Endodermal cell (in vitro differentiated cells): ENCODE measurements at regions not wholly inside any gene's neighbourhood (a gene's known extent, or its start where the extent isn't known, plus 50 kb on each side); places are given as distances from the start of the nearest gene placed in this dataset.

ENCODE experiments used
- DNase-seq: peaks from one replicate; pipeline ENCODE4 v3.0.0-alpha.2; 2017
- H3K27ac ChIP-seq: 2 replicates; pipeline ENCODE4 v1.5.1; 2013; ENCODE audit warnings: mild to moderate bottlenecking, low read depth, low read length, moderate library complexity
- H3K27me3 ChIP-seq: 2 replicates; pipeline ENCODE4 v1.6.1; 2013; ENCODE audit warnings: mild to moderate bottlenecking, low read length, moderate library complexity; ENCODE audit not compliant: insufficient read depth, control insufficient read depth, poor library complexity, severe bottlenecking
- H3K36me3 ChIP-seq: 2 replicates; pipeline ENCODE4 v1.7.0; 2013; ENCODE audit warnings: mild to moderate bottlenecking, low read length, moderate library complexity; ENCODE audit not compliant: control insufficient read depth, insufficient read depth
- H3K4me1 ChIP-seq: one replicate; pipeline ENCODE4 v1.7.0; 2013; ENCODE audit warnings: low read length; ENCODE audit not compliant: control insufficient read depth, insufficient read depth
- H3K4me3 ChIP-seq: 2 replicates; pipeline ENCODE4 v1.5.1; 2013; ENCODE audit warnings: mild to moderate bottlenecking, low read length, moderate library complexity
- H3K9ac ChIP-seq: 2 replicates; pipeline ENCODE4 v1.6.1; 2013; ENCODE audit warnings: mild to moderate bottlenecking, low read length, moderate library complexity; ENCODE audit not compliant: poor library complexity, severe bottlenecking; ENCODE audit errors: extremely low read depth
- H3K9me3 ChIP-seq: 2 replicates; pipeline ENCODE4 v1.6.1; 2013; ENCODE audit warnings: mild to moderate bottlenecking, low read length, moderate library complexity; ENCODE audit not compliant: control insufficient read depth
- H3K27ac Mint-ChIP-seq: 2 replicates; pipeline ENCODE4 v1.8.0; 2020; ENCODE audit warnings: mixed read lengths
- H3K27me3 Mint-ChIP-seq: 2 replicates; pipeline ENCODE4 v1.8.0; 2021; ENCODE audit warnings: mild to moderate bottlenecking, mixed read lengths; ENCODE audit not compliant: insufficient read depth
- H3K36me3 Mint-ChIP-seq: 2 replicates; pipeline ENCODE4 v1.8.0; 2020; ENCODE audit warnings: low read depth, mixed read lengths
- H3K4me1 Mint-ChIP-seq: 2 replicates; pipeline ENCODE4 v1.8.0; 2020; ENCODE audit warnings: mixed read lengths
- H3K4me3 Mint-ChIP-seq: 2 replicates; pipeline ENCODE4 v1.8.0; 2020; ENCODE audit warnings: mild to moderate bottlenecking, moderate library complexity, mixed read lengths
- H3K9me3 Mint-ChIP-seq: 2 replicates; pipeline ENCODE4 v1.8.0; 2020; ENCODE audit warnings: mild to moderate bottlenecking, mixed read lengths
- CTCF ChIP-seq: fragments of 200-600 bp; sonication (generic); conservative IDR thresholded peaks from 2 replicates; pipeline ENCODE4 v1.5.0; 2021; ENCODE audit warnings: antibody characterized with exemption, mild to moderate bottlenecking
- WGBS, 2 experiments: methylation state at CpG; one replicate each; pipeline versions ENCODE4 v1.1.5 to v1.1.7; 2013; ENCODE audit warnings: missing lambda C conversion rate in 2 of 2, mixed read lengths in 1 of 2; ENCODE audit not compliant: insufficient coverage in 1 of 2, insufficient read length in 1 of 2; 5-methylcytosine and 5-hydroxymethylcytosine counted together

- Mint-ChIP-seq H3K27ac (no peak overlapping the region), H3K4me1 (peaks cover 15% of the 10 kb centered on the region)
- no peak for TF ChIP-seq CTCF
Observed at GRCh38 chr3:178483704-178484103, 52.5 kb upstream of the KCNMB2 start.

GRCh38 chr3:178485756-178486155 is 50.5 kb upstream of the KCNMB2 start:
- Histone ChIP-seq H3K4me1 (peaks cover 4% of the 10 kb centered on the region), H3K9me3 (no peaks in the 10 kb centered on the region), H3K4me3 (no peak overlapping the region), H3K36me3 (no peaks in the 10 kb centered on the region), H3K27me3 (peaks cover 63% of the 10 kb centered on the region), H3K9ac (no peak overlapping the region), H3K27ac (no peak overlapping the region)
- 84 to 90% methylated on average over 2 to 4 of the region's 4 CpGs for WGBS, 2 experiments
- Mint-ChIP-seq H3K4me3 (no peak overlapping the region), H3K27me3 (peaks cover 74% of the 10 kb centered on the region), H3K9me3 (no peaks in the 10 kb centered on the region), H3K36me3 (no peaks in the 10 kb centered on the region), H3K4me1 (peaks cover 15% of the 10 kb centered on the region), H3K27ac (no peak overlapping the region)
- no peak for TF ChIP-seq CTCF
- no peak for DNase-seq

More at GRCh38 chr3:178483704-178484103, 52.5 kb upstream of the KCNMB2 start:
- Histone ChIP-seq H3K27me3 (peaks cover 59% of the 10 kb centered on the region), H3K9me3 (no peaks in the 10 kb centered on the region), H3K4me1 (peaks cover 4% of the 10 kb centered on the region), H3K27ac (no peak overlapping the region), H3K4me3 (no peak overlapping the region), H3K9ac (no peak overlapping the region), H3K36me3 (no peaks in the 10 kb centered on the region)
- DNase-seq, result no peak
- H3K9me3 Mint-ChIP-seq, result no peaks in the 10 kb centered on the region
- 87% methylated on average over 2 of the region's 2 CpGs; no CpG with 5 or more reads in 1 of the 2 experiments for WGBS, 2 experiments
- H3K4me3 Mint-ChIP-seq, result no peak overlapping the region
- H3K36me3 Mint-ChIP-seq, result no peaks in the 10 kb centered on the region
- peaks cover 67% of the 10 kb centered on the region for H3K27me3 Mint-ChIP-seq
